BLaER1 (cell line): ENCODE measurements at regions not wholly inside any gene's neighbourhood (a gene's known extent, or its start where the extent isn't known, plus 50 kb on each side); places are given as distances from the start of the nearest gene placed in this dataset.
"Not testable (repeated sequence)": the region's sequence is repeated elsewhere in the genome, so short reads cannot be mapped to it uniquely, and the experiment has no call there.

Experiments used
- H3K27ac ChIP-seq: shearing (Covaris generic); formaldehyde crosslinking; 2 replicates; pipeline ENCODE4 v1.8.1; 2022
- H3K27me3 ChIP-seq: shearing (Covaris generic); formaldehyde crosslinking; 2 replicates; pipeline ENCODE4 v1.8.1; 2022
- H3K36me3 ChIP-seq: shearing (Covaris generic); formaldehyde crosslinking; 2 replicates; pipeline ENCODE4 v1.8.1; 2022
- H3K4me1 ChIP-seq: shearing (Covaris generic); formaldehyde crosslinking; 2 replicates; pipeline ENCODE4 v1.8.1; 2022
- H3K4me2 ChIP-seq: shearing (Covaris generic); formaldehyde crosslinking; 2 replicates; pipeline ENCODE4 v1.8.1; 2022
- H3K4me3 ChIP-seq: shearing (Covaris generic); formaldehyde crosslinking; 2 replicates; pipeline ENCODE4 v1.8.1; 2022
- H3K9ac ChIP-seq: shearing (Covaris generic); formaldehyde crosslinking; 2 replicates; pipeline ENCODE4 v1.8.1; 2022
- H3K9me3 ChIP-seq: shearing (Covaris generic); formaldehyde crosslinking; 2 replicates; pipeline ENCODE4 v1.8.1; 2022
- H4K20me1 ChIP-seq: shearing (Covaris generic); formaldehyde crosslinking; 2 replicates; pipeline ENCODE4 v1.8.1; 2022
- Cebpa-rat ChIP-seq: shearing (Covaris generic); IDR thresholded peaks from 2 replicates; pipeline ENCODE4 v1.8.1; 2022

DNA sequence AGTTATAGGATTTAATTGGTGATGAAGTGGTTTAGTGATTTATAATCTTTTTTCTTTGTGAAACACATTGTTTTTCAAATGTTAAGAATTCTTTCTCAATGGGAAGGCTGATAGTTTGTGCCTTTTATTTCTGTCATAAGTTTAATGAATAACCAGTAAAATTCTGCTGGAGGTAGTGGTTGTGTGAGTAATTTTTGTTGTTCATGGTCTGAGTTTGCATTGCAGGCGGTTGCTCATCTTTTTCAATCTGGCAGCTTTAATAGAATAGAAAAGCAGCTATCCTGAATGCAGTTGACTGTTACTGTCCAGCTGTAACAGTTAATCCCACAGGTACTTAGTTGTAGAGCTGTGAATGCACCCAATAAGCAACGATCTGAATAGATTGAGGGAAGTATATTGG lies 215.6 kb upstream of the AFF2 start:
- Histone ChIP-seq H3K4me1 (peaks cover 60% of the 10 kb centered on the region), H4K20me1 (no peaks in the 10 kb centered on the region), H3K9me3 (peaks cover 69% of the 10 kb centered on the region), H3K9ac (no peak overlapping the region), H3K36me3 (peaks cover 5% of the 10 kb centered on the region; the same call in 1 of the 2 replicates), H3K27me3 (no peaks in the 10 kb centered on the region), H3K4me2 (peak overlapping the region; percentile 43; the same call in 1 of the 2 replicates), H3K27ac (peak overlapping the region; percentile 47), H3K4me3 (no peak overlapping the region; the same call in 1 of the 2 replicates)
- TF ChIP-seq Cebpa-rat, result no peak

DNA sequence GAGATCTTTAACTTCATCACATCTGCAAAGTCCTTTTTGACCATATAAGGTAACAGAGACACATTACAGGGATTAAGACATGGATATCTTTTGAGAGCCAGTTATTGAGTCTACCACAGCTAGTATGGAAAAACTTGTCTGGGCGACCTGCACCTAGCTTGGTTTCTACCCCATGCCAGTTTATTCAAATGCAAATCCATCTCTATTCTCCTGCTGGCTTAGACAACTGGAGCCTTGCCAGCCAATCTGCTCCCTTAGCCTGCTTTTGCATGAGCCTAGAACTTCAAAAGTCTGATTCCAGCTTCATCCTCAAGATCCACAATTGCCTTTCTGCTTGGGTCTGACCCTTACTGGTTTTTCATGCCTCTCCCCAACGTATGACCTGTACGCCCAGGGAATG lies 212.0 kb upstream of the AFF2 start:
- H3K4me3 ChIP-seq, result no peak overlapping the region
- H3K9ac ChIP-seq, result no peak overlapping the region
- H3K9me3 ChIP-seq, result peaks cover 71% of the 10 kb centered on the region
- H3K4me1 ChIP-seq, result peaks cover 31% of the 10 kb centered on the region
- TF ChIP-seq Cebpa-rat, result no peak
- H3K27me3 ChIP-seq, result no peaks in the 10 kb centered on the region
- H3K27ac ChIP-seq, result no peak overlapping the region
- no peak overlapping the region for H3K4me2 ChIP-seq
- H3K36me3 ChIP-seq, result no peaks in the 10 kb centered on the region
- H4K20me1 ChIP-seq, result no peaks in the 10 kb centered on the region

GRCh38 chrX:148290041-148290440 lies 210.4 kb upstream of the AFF2 start:
- no peaks in the 10 kb centered on the region for H3K27me3 ChIP-seq
- H3K4me3 ChIP-seq, result no peak overlapping the region
- H4K20me1 ChIP-seq, result no peaks in the 10 kb centered on the region
- peaks cover 67% of the 10 kb centered on the region for H3K9me3 ChIP-seq
- no peaks in the 10 kb centered on the region for H3K36me3 ChIP-seq
- H3K4me2 ChIP-seq, result no peak overlapping the region
- H3K4me1 ChIP-seq, result peaks cover 16% of the 10 kb centered on the region
- H3K9ac ChIP-seq, result no peak overlapping the region
- no peak for TF ChIP-seq Cebpa-rat
- H3K27ac ChIP-seq, result no peak overlapping the region

DNA sequence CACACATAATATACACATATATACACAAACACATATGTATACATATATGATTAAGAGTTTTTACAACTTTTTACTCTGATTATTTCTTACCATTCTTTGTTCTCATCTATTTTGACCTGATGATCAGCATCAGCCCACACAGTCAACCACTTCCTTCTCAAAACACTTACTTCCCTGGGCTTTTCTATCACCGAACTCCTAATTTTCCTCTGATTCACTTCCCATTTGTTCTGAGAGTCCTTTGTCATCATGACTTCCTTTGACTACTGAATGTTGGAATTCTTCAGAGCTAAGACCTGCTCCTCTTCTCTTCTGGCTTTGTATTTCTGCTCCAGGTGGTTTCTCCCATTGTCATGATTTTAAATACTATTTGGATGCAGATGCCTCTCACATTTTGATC lies 209.5 kb upstream of the AFF2 start:
- Histone ChIP-seq H3K36me3 (no peaks in the 10 kb centered on the region), H3K9me3 (peaks cover 66% of the 10 kb centered on the region), H3K4me1 (peaks cover 7% of the 10 kb centered on the region), H3K4me3 (no peak overlapping the region), H4K20me1 (no peaks in the 10 kb centered on the region), H3K9ac (no peak overlapping the region), H3K4me2 (no peak overlapping the region), H3K27ac (peak overlapping the region; percentile 27; the same call in 1 of the 2 replicates), H3K27me3 (no peaks in the 10 kb centered on the region)
- TF ChIP-seq Cebpa-rat, result no peak

GRCh38 chrX:148298737-148299136 lies 201.7 kb upstream of the AFF2 start:
- Histone ChIP-seq H3K4me2 (peak overlapping the region; percentile 0; the same call in 1 of the 2 replicates), H3K36me3 (peaks cover 5% of the 10 kb centered on the region; the same call in 1 of the 2 replicates)

DNA sequence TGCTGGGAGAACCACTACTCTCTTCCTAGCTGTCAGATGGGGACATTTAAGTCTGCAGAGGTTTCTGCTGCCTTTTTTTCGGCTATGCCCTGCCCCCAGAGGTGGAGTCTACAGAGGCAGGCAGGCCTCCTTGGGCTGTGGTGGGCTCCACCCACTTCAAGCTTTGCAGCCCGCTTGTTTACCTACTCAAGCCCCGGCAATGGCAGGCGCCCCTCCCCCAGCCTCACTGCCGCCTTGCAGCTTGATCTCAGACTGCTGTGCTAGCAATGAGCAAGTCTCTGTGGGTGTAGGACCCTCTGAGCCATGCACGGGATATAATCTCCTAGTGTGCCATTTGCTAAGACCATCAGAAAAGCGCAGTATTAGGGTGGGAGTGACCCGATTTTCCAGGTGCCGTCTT lies 195.2 kb upstream of the AFF2 start:
- H3K27me3 ChIP-seq, H3K4me2 ChIP-seq, H3K9ac ChIP-seq, H4K20me1 ChIP-seq, H3K27ac ChIP-seq: not testable (repeated sequence)
- Histone ChIP-seq H3K4me3 (peak overlapping the region; percentile 14; the same call in 1 of the 2 replicates), H3K9me3 (peaks cover 67% of the 10 kb centered on the region), H3K36me3 (peaks cover 22% of the 10 kb centered on the region; the same call in 1 of the 2 replicates), H3K4me1 (peaks cover 40% of the 10 kb centered on the region)

More at GRCh38 chrX:148298737-148299136, 201.7 kb upstream of the AFF2 start:
- H4K20me1 ChIP-seq, result no peaks in the 10 kb centered on the region
- peaks cover 63% of the 10 kb centered on the region for H3K9me3 ChIP-seq
- no peak for TF ChIP-seq Cebpa-rat
- no peak overlapping the region for H3K27ac ChIP-seq
- H3K27me3 ChIP-seq, result no peaks in the 10 kb centered on the region
- H3K9ac ChIP-seq, result no peak overlapping the region
- H3K4me1 ChIP-seq, result no peaks in the 10 kb centered on the region
- H3K4me3 ChIP-seq, result no peak overlapping the region

DNA sequence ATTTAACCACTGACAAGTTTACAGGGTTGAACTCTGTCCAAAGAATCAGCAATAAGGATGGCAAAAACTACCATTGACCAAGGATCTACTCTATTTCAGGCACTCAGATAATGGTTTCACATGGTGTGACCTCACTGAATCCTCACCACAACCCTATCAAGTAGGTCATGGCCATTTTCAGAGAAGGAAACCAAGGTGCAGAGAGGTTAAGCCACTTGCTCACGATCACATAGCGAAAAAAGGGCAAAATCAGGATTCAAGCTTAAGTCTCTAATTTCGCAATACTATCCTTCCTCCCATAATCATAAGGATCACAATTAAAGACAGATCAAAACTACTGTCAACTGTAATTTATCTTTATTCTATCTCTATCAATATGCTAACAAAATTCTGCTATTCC lies 191.0 kb upstream of the AFF2 start:
- Histone ChIP-seq H3K27ac (peak overlapping the region; percentile 93), H3K9me3 (peaks cover 67% of the 10 kb centered on the region), H3K27me3 (no peaks in the 10 kb centered on the region), H3K4me2 (peak overlapping the region; percentile 71), H3K4me1 (peaks cover 71% of the 10 kb centered on the region), H3K4me3 (peak overlapping the region; percentile 6; the same call in 1 of the 2 replicates), H4K20me1 (no peaks in the 10 kb centered on the region), H3K9ac (no peak overlapping the region), H3K36me3 (peaks cover 22% of the 10 kb centered on the region; the same call in 1 of the 2 replicates)
- peak; percentile 83 for TF ChIP-seq Cebpa-rat

- Histone ChIP-seq H3K4me1 (peaks cover 75% of the 10 kb centered on the region), H3K36me3 (peaks cover 20% of the 10 kb centered on the region; the same call in 1 of the 2 replicates), H3K9me3 (peaks cover 68% of the 10 kb centered on the region), H3K27me3 (no peaks in the 10 kb centered on the region), H3K4me3 (no peak overlapping the region; the same call in 1 of the 2 replicates), H4K20me1 (no peaks in the 10 kb centered on the region), H3K9ac (peak overlapping the region; percentile 77), H3K27ac (peak overlapping the region; percentile 93), H3K4me2 (peak overlapping the region; percentile 71)
- TF ChIP-seq Cebpa-rat, result peak; percentile 89
Measured at GRCh38 chrX:148310426-148311165, 189.8 kb upstream of the AFF2 start.

- Histone ChIP-seq H3K4me3 (no peak overlapping the region), H3K27me3 (no peaks in the 10 kb centered on the region), H4K20me1 (no peaks in the 10 kb centered on the region), H3K4me2 (peak overlapping the region; percentile 71), H3K27ac (peak overlapping the region; percentile 93), H3K9me3 (peaks cover 68% of the 10 kb centered on the region), H3K36me3 (peaks cover 18% of the 10 kb centered on the region; the same call in 1 of the 2 replicates), H3K4me1 (peaks cover 78% of the 10 kb centered on the region), H3K9ac (peak overlapping the region; percentile 77)
- TF ChIP-seq Cebpa-rat, result no peak
Measured at GRCh38 chrX:148311544-148311943, 188.9 kb upstream of the AFF2 start.

DNA sequence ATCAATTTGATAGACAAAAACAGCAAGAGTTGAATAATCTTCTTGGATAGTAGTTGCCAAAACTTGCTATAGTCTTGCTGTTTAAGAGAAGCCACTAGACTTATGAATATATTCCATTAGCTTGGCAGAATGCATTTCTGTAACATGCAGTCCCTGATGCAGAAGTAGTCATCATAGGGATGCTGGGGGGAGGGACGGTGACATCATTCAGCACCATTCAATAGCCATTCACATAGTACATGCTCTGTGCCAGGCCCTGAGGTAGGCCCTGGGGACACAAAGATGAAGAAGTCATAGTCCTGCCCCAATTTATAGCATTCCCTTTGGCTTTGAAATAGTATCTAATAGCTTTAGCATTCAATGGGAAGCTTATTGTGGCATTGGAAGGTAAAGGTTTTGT lies 185.5 kb upstream of the AFF2 start:
- TF ChIP-seq Cebpa-rat, result no peak
- Histone ChIP-seq H3K9me3 (peaks cover 68% of the 10 kb centered on the region), H3K9ac (no peak overlapping the region), H3K27ac (no peak overlapping the region), H4K20me1 (no peaks in the 10 kb centered on the region), H3K27me3 (no peaks in the 10 kb centered on the region), H3K4me2 (0 out of 2 replicates have a peak overlapping the region, but pooled peaks have one; percentile 4), H3K4me1 (peaks cover 57% of the 10 kb centered on the region), H3K4me3 (no peak overlapping the region; the same call in 1 of the 2 replicates), H3K36me3 (peaks cover 6% of the 10 kb centered on the region; the same call in 1 of the 2 replicates)
